ENCODE measurements at regions not wholly inside any gene's neighbourhood (a gene's known extent, or its start where the extent isn't known, plus 50 kb on each side); places are given as distances from the start of the nearest gene placed in this dataset.

DNA sequence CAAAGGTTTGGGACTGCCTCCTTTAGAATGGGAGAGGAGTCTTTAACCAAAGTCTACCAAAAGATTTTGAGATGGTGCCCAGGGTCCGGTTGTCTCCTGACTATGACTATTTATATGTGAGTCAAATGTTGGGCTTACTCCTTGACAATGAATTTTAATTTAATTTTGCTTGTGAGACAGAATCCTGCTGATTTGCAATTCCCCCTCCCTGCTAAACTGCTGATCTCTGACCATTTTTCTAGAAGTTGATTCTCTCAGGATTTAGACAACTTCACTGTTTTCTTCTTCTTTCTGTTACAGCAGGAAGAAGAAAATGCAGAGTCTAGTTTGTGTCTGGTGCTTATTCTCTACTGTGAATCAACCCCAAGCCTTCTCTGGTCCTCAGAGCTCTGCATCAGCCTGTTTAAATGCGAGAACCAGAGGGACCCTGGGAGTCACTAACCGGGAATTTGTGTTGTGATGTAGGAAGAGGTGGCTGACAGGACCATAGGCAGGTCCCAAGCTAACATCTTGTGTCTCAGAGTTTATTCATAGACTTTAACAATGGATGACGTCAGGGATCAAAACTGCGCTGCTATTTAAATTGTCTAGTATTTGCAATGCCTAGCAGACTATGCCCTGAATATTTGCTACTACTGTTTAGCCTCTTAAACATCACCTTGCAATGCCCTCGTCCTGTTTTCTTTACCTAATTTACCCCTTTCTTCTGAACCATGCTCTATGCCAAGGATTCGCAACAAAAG is 124.0 kb upstream of the TAF11L2 start:
- ChIA-PET CTCF (ENCODE audit: low intra/inter-chr PET ratio) (no interaction called here), POLR2A (no interaction called here)
- Histone ChIP-seq H4K20me1 (replicated peaks; ENCODE audit: control insufficient read depth, insufficient read depth, low read length) (no peaks in the 10 kb centered on the region), H3K79me2 (ENCODE audit: control insufficient read depth, insufficient read depth, low read length) (no peaks in the 10 kb centered on the region), H3K4me2 (ENCODE audit: insufficient read depth, low read length) (no peak overlapping the region), H3K27me3 (ENCODE audit: control insufficient read depth in 2 of 2, insufficient read depth in 2 of 2, low read length in 2 of 2) (no peaks in the 10 kb centered on the region; a peak in 1 of 5 replicates), H3K9me1 (ENCODE audit: control insufficient read depth, insufficient read depth, low read length) (no peaks in the 10 kb centered on the region), H3K4me1 (replicated peaks in 1 of 2; ENCODE audit: control insufficient read depth in 2 of 2, insufficient read depth in 2 of 2, low read length in 2 of 2) (no peaks in the 10 kb centered on the region), H3K27ac (ENCODE audit: extremely low read depth, low read depth, low read length) (no peak overlapping the region), H3K9me3 (replicated peaks; ENCODE audit: control insufficient read depth, insufficient read depth, low read depth, low read length) (no peaks in the 10 kb centered on the region), H2AFZ (ENCODE audit: low read depth, low read length) (no peak overlapping the region), H3K9ac (ENCODE audit: insufficient read depth in 1 of 2, low read depth in 2 of 2, low read length in 2 of 2) (no peak overlapping the region), H3K4me3 (no peak overlapping the region), H3K36me3 (ENCODE audit: control insufficient read depth, insufficient read depth, low read length) (no peaks in the 10 kb centered on the region)
- TF ChIP-seq PRMT5 (CRISPR knock-in tag; IDR thresholded peaks at IDR 0.05) (no peak), SMAD4 (CRISPR knock-in tag; conservative IDR thresholded peaks at IDR 0.05) (no peak), NCOA6 (IDR thresholded peaks at IDR 0.05) (no peak), ZNF589 (CRISPR knock-in tag; IDR thresholded peaks at IDR 0.05; ENCODE audit: low read depth) (no peak), TRIM25 (IDR thresholded peaks at IDR 0.05; ENCODE audit: borderline replicate concordance) (no peak), ESRRB (CRISPR knock-in tag; IDR thresholded peaks at IDR 0.05; ENCODE audit: borderline replicate concordance) (no peak), ZSCAN29 (IDR thresholded peaks at IDR 0.05) (no peak), KLF13 (tag; IDR thresholded peaks at IDR 0.05; ENCODE audit: borderline replicate concordance, low read depth) (no peak), MXI1 (IDR thresholded peaks at IDR 0.05; ENCODE audit: low read depth, low read length) (no peak), CHD7 (IDR thresholded peaks at IDR 0.05; ENCODE audit: low read depth, low read length) (no peak)
- in situ Hi-C loops (cut with MboI) (no loop called here), intact Hi-C loops (cut with micrococcal nuclease) (no loop called here)
- no peak for FAIRE-seq
- no TSS peak for BruUV-seq (replicated peaks)
- ATAC-seq = no peak
- 1% methylated on average over 7 of the region's 7 CpGs for WGBS (ENCODE audit: insufficient coverage, low coverage, missing lambda C conversion rate)
- no peak for DNase-seq (ENCODE audit: extremely low read depth in 1 of 4, low spot score in 3 of 4)

Data from K562 (cell line).